Fibroblast of the aortic adventitia (primary cell): ENCODE measurements at regions not wholly inside any gene's neighbourhood (a gene's known extent, or its start where the extent isn't known, plus 50 kb on each side); places are given as distances from the start of the nearest gene placed in this dataset.

Experiments
- DNase-seq: peaks from one replicate; pipeline ENCODE4 v3.0.0-alpha.2; 2010; ENCODE audit warnings: low read depth
- H3K4me3 ChIP-seq: 2 replicates; pipeline ENCODE4 v1.5.1; 2011; ENCODE audit warnings: low read depth, mild to moderate bottlenecking, control low read depth, low read length, moderate library complexity
- CTCF ChIP-seq: IDR thresholded peaks from 2 replicates; pipeline ENCODE4 v1.5.1; 2011; ENCODE audit warnings: mild to moderate bottlenecking, low read length, control low read depth, inconsistent platforms; ENCODE audit not compliant: insufficient read depth

DNA sequence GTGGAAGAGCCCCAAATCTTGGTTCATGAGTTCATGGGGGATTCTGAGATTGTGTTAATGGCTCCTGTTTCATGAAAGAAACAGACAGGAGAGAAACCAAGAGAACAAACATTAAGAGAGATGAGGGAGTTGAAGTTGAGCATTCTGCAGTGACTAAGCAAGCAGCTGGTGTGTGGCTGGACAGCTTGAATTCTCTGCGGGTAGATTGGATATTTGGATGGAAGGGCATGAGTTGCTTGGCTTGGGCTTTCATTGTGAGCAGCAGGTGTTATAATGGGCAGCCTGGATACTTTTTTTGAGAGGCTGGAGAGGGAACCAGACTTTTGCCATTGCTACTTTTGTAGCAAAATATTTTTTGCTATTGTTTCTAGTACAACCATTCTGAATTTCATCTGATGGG, 346.8 kb upstream of the SATB1 start:
- TF ChIP-seq CTCF = no peak
- DNase-seq = no peak
- no peak overlapping the region for H3K4me3 ChIP-seq

- no peak for DNase-seq
Measured at GRCh38 chr3:18770800-18771199, 345.7 kb upstream of the SATB1 start.

GRCh38 chr3:18767756-18768303, 342.7 kb upstream of the SATB1 start:
- no peak for DNase-seq
- no peak overlapping the region for H3K4me3 ChIP-seq
- no peak for TF ChIP-seq CTCF

More at GRCh38 chr3:18770800-18771199, 345.7 kb upstream of the SATB1 start:
- no peak for TF ChIP-seq CTCF
- H3K4me3 ChIP-seq = no peak overlapping the region

GRCh38 chr3:18766974-18767373, 341.8 kb upstream of the SATB1 start:
- no peak for TF ChIP-seq CTCF
- H3K4me3 ChIP-seq = no peak overlapping the region

DNA sequence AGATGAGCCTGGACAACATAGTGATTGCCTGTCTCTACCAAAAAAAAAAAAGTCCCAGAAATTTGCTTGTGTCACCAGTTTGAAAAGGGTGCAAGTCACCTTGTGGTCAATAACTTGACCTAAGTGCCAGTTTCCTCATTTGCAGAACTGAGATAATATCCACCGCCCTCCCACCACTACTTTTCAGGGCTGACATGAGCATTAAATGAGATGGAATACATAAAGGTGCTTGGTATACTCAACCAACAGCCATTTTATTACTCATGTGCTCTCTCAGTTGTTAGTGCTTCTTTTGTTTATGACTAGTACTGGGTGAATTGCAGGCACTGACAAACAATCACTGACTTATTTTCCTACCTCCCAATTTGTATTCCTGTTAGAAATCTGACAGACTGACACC, 340.5 kb upstream of the SATB1 start:
- no peak for TF ChIP-seq CTCF
- H3K4me3 ChIP-seq = no peak overlapping the region
- DNase-seq = no peak

More at GRCh38 chr3:18766974-18767373, 341.8 kb upstream of the SATB1 start:
- no peak for DNase-seq

- no peak for TF ChIP-seq CTCF
- no peak overlapping the region for H3K4me3 ChIP-seq
- no peak for DNase-seq
Measured at GRCh38 chr3:18765161-18765560, 340.0 kb upstream of the SATB1 start.

GRCh38 chr3:18761530-18761929, 336.4 kb upstream of the SATB1 start:
- no peak for DNase-seq
- H3K4me3 ChIP-seq = no peak overlapping the region
- no peak for TF ChIP-seq CTCF
